CD4-positive, alpha-beta T cell (primary cell): ENCODE measurements at regions not wholly inside any gene's neighbourhood (a gene's known extent, or its start where the extent isn't known, plus 50 kb on each side); places are given as distances from the start of the nearest gene placed in this dataset.

Experiments
- ATAC-seq: fragments of 200-7000 bp; cut with Tn5 transposase; one replicate; pipeline ENCODE4 v1.10.0; 2022; ENCODE audit warnings: mild to moderate bottlenecking; ENCODE audit not compliant: poor library complexity
- CTCF ChIA-PET: fragments of 350-600 bp; sonication (Branson Sonifier 250); formaldehyde crosslinking; loops from one replicate; lab custom pipeline; 2021; ENCODE audit warnings: antibody characterized with exemption, inconsistent platforms; lab: Charles Lee
- POLR2A ChIA-PET: fragments of 350-600 bp; sonication (Branson Sonifier 250); formaldehyde crosslinking; loops from one replicate; lab custom pipeline; 2021; ENCODE audit warnings: antibody characterized with exemption, inconsistent platforms; lab: Charles Lee
- DNase-seq, 14 experiments: peaks; one replicate each; pipeline ENCODE4 v3.0.0-alpha.2; 2013 to 2020; ENCODE audit warnings: mixed read lengths in 2 of 14
- H3K27ac ChIP-seq, 2 donors: one replicate each; pipeline versions ENCODE4 v1.5.1 to v1.7.0; 2013; ENCODE audit warnings: low read length in 2 of 2, low read depth in 1 of 2, mild to moderate bottlenecking in 1 of 2
- H3K27me3 ChIP-seq, 2 experiments: 1 replicate in 1 of 2; 2 replicates in 1 of 2; pipeline versions ENCODE4 v1.6.1 to v1.7.0; 2013; ENCODE audit warnings: low read length in 2 of 2, control low read depth in 1 of 2, mild to moderate bottlenecking in 1 of 2, moderate library complexity in 1 of 2; ENCODE audit not compliant: insufficient read depth in 2 of 2, control insufficient read depth in 1 of 2
- H3K36me3 ChIP-seq: one replicate; pipeline ENCODE4 v1.6.1; 2013; ENCODE audit warnings: low read length, control low read depth; ENCODE audit not compliant: insufficient read depth
- H3K4me1 ChIP-seq: one replicate; pipeline ENCODE4 v1.6.1; 2013; ENCODE audit warnings: low read length, control low read depth; ENCODE audit not compliant: insufficient read depth
- H3K4me3 ChIP-seq: one replicate; pipeline ENCODE4 v1.5.1; 2013; ENCODE audit warnings: mild to moderate bottlenecking, low read length, moderate library complexity
- H3K9me3 ChIP-seq, 2 experiments: 1 replicate in 1 of 2; 2 replicates in 1 of 2; pipeline versions ENCODE4 v1.6.1 to v1.7.0; 2013; ENCODE audit warnings: low read length in 2 of 2, mild to moderate bottlenecking in 2 of 2, control low read depth in 1 of 2, moderate library complexity in 1 of 2; ENCODE audit not compliant: control insufficient read depth in 1 of 2, insufficient read depth in 1 of 2
- H3K27ac Mint-ChIP-seq: one replicate; pipeline ENCODE4 v1.8.0; 2020; ENCODE audit warnings: mixed read lengths
- H3K27me3 Mint-ChIP-seq: one replicate; pipeline ENCODE4 v1.8.0; 2021; ENCODE audit warnings: mixed read lengths
- H3K36me3 Mint-ChIP-seq: one replicate; pipeline ENCODE4 v1.8.0; 2021; ENCODE audit warnings: low read depth, mixed read lengths
- H3K4me1 Mint-ChIP-seq: one replicate; pipeline ENCODE4 v1.8.0; 2021; ENCODE audit warnings: low read depth, mixed read lengths
- H3K4me3 Mint-ChIP-seq: one replicate; pipeline ENCODE4 v1.8.0; 2020; ENCODE audit warnings: mild to moderate bottlenecking, mixed read lengths
- H3K9me3 Mint-ChIP-seq: one replicate; pipeline ENCODE4 v1.8.0; 2020; ENCODE audit warnings: mixed read lengths
- CTCF ChIP-seq: fragments of 200-600 bp; IDR thresholded peaks from one replicate; pipeline ENCODE4 v1.8.0; 2022; ENCODE audit warnings: antibody characterized with exemption, mild to moderate bottlenecking
- intact Hi-C, 2 experiments: fragments of 100-400 bp; cut with DNase I in 1 of 2; cut with micrococcal nuclease in 1 of 2; formaldehyde crosslinking; loops; one replicate each; pipeline versions ENCODE4 v1.15.1 to v1.9.0; 2023 to 2025; cut with DNase I, micrococcal nuclease

DNA sequence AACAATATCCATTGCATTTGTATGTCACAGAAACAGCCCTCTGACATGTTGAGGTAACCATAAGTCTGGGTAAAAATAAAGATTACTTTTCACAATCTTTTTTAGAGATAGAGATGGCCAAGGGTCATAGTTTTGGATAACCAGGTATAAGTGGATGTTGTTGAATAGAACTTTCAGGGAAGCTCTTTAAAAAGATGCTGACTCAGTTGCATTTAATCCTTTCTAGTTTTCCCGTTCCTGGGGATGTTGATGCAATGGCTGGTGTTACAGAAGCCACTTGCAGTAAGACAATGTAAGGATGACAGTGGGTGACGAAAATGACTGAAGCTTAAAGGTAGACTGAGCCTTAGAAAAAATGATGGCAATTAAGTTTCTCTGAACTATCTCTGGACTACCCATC, 1473.7 kb downstream of the AACS start:
- POLR2A ChIA-PET: no interaction called here
- no peak for TF ChIP-seq CTCF
- no peak overlapping the region for H3K4me3 Mint-ChIP-seq
- DNase-seq (no peak), ATAC-seq (no peak)
- Histone ChIP-seq H3K36me3 (no peaks in the 10 kb centered on the region), H3K9me3 (peaks cover 0 to 3% of the 10 kb centered on the region in 2 experiments), H3K4me3 (no peak overlapping the region), H3K27ac (no peak overlapping the region), H3K4me1 (no peaks in the 10 kb centered on the region), H3K27me3 (no peaks in the 10 kb centered on the region)
- H3K9me3 Mint-ChIP-seq: peaks cover 4% of the 10 kb centered on the region
- H3K27me3 Mint-ChIP-seq: no peaks in the 10 kb centered on the region
- no peak overlapping the region for H3K27ac Mint-ChIP-seq
- H3K4me1 Mint-ChIP-seq: no peaks in the 10 kb centered on the region
- H3K36me3 Mint-ChIP-seq: no peaks in the 10 kb centered on the region
- CTCF ChIA-PET: no interaction called here
- intact Hi-C loops: no loop called here

GRCh38 chr12:126545411-126545810, 1480.2 kb downstream of the AACS start:
- no peak for DNase-seq

DNA sequence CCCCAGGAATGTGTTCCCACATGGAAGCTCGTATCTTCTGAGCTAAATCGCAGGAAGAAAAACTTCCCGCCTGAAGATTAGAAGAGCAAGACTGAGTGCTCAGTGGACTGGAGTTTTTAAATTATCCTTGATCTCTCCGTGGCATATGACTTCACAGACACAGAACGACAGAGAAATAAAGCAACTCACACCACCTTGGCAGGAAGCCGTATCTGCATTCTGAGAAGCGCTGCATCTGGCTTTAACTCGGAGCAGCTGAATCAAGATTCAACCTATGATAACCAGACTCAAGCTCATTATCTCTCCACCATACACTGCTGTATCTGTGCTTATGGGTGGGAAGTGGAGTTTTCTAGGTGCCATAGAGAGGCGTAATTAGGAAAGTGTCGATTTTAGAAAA, 1482.7 kb downstream of the AACS start:
- Mint-ChIP-seq H3K4me1 (peaks cover 4% of the 10 kb centered on the region), H3K9me3 (peaks cover 5% of the 10 kb centered on the region), H3K36me3 (no peaks in the 10 kb centered on the region), H3K4me3 (no peak overlapping the region), H3K27me3 (no peaks in the 10 kb centered on the region), H3K27ac (no peak overlapping the region)
- Histone ChIP-seq H3K27ac (no peak overlapping the region), H3K36me3 (no peaks in the 10 kb centered on the region), H3K9me3 (peaks cover 0 to 7% of the 10 kb centered on the region in 2 experiments), H3K4me3 (no peak overlapping the region), H3K4me1 (no peaks in the 10 kb centered on the region), H3K27me3 (no peaks in the 10 kb centered on the region)
- ATAC-seq (no peak), DNase-seq (no peak)
- no peak for TF ChIP-seq CTCF
- POLR2A ChIA-PET: interaction anchor here (0.8 kb wide), 1 partner anchor 15 kb away, joined by 5 read pairs; no protein-coding TSS in a partner anchor
- CTCF ChIA-PET: no interaction called here
- intact Hi-C loops: no loop called here

More at GRCh38 chr12:126545411-126545810, 1480.2 kb downstream of the AACS start:
- CTCF ChIA-PET: no interaction called here
- intact Hi-C loops: no loop called here
- ATAC-seq: no peak
- POLR2A ChIA-PET: no interaction called here
- Mint-ChIP-seq H3K27ac (no peak overlapping the region), H3K4me1 (peaks cover 4% of the 10 kb centered on the region), H3K36me3 (no peaks in the 10 kb centered on the region), H3K4me3 (no peak overlapping the region), H3K27me3 (no peaks in the 10 kb centered on the region), H3K9me3 (peaks cover 5% of the 10 kb centered on the region)
- no peak for TF ChIP-seq CTCF
- H3K27ac ChIP-seq: no peak overlapping the region
- peaks cover 0 to 11% of the 10 kb centered on the region in 2 experiments for H3K9me3 ChIP-seq
- H3K36me3 ChIP-seq: no peaks in the 10 kb centered on the region
- H3K4me3 ChIP-seq: no peak overlapping the region
- no peaks in the 10 kb centered on the region for H3K27me3 ChIP-seq
- no peaks in the 10 kb centered on the region for H3K4me1 ChIP-seq
